Activated CD8-positive, alpha-beta T cell treated with anti-CD3 and anti-CD28 coated beads for 36 hours (primary cell): ENCODE measurements at regions not wholly inside any gene's neighbourhood (a gene's known extent, or its start where the extent isn't known, plus 50 kb on each side); places are given as distances from the start of the nearest gene placed in this dataset.

Experiments
- ATAC-seq: fragments of 200-7000 bp; cut with Tn5 transposase; one replicate; pipeline ENCODE4 v1.10.0; 2021; ENCODE audit warnings: mild to moderate bottlenecking, moderate library complexity
- CTCF ChIA-PET: fragments of 350-600 bp; sonication (Branson Sonifier 250); formaldehyde crosslinking; loops from one replicate; lab custom pipeline; 2021; ENCODE audit warnings: antibody characterized with exemption; lab: Charles Lee
- POLR2A ChIA-PET: fragments of 350-600 bp; sonication (Branson Sonifier 250); formaldehyde crosslinking; loops from one replicate; lab custom pipeline; 2021; ENCODE audit warnings: antibody characterized with exemption; lab: Charles Lee
- DNase-seq: peaks from one replicate; pipeline ENCODE4 v3.0.0-alpha.2; 2020
- H3K27ac Mint-ChIP-seq: one replicate; pipeline ENCODE4 v1.8.0; 2021; ENCODE audit warnings: mild to moderate bottlenecking, mixed read lengths
- H3K27me3 Mint-ChIP-seq: one replicate; pipeline ENCODE4 v1.8.0; 2021; ENCODE audit warnings: mixed read lengths
- H3K36me3 Mint-ChIP-seq: one replicate; pipeline ENCODE4 v1.8.0; 2021; ENCODE audit warnings: low read depth, mixed read lengths
- H3K4me1 Mint-ChIP-seq: one replicate; pipeline ENCODE4 v1.8.0; 2021; ENCODE audit warnings: low read depth, mixed read lengths
- H3K4me3 Mint-ChIP-seq: one replicate; pipeline ENCODE4 v1.8.0; 2021; ENCODE audit warnings: mild to moderate bottlenecking, moderate library complexity, mixed read lengths
- H3K9me3 Mint-ChIP-seq: one replicate; pipeline ENCODE4 v1.8.0; 2021; ENCODE audit warnings: mixed read lengths
- intact Hi-C: fragments of 100-400 bp; cut with micrococcal nuclease; formaldehyde crosslinking; loops from one replicate; pipeline ENCODE4 v1.10.0; 2022
- TF ChIP-seq, protein P1 (sequence below): fragments of 200-600 bp; IDR thresholded peaks from one replicate; pipeline ENCODE4 v1.8.0; 2022; ENCODE audit warnings: antibody characterized with exemption, mild to moderate bottlenecking

DNA sequence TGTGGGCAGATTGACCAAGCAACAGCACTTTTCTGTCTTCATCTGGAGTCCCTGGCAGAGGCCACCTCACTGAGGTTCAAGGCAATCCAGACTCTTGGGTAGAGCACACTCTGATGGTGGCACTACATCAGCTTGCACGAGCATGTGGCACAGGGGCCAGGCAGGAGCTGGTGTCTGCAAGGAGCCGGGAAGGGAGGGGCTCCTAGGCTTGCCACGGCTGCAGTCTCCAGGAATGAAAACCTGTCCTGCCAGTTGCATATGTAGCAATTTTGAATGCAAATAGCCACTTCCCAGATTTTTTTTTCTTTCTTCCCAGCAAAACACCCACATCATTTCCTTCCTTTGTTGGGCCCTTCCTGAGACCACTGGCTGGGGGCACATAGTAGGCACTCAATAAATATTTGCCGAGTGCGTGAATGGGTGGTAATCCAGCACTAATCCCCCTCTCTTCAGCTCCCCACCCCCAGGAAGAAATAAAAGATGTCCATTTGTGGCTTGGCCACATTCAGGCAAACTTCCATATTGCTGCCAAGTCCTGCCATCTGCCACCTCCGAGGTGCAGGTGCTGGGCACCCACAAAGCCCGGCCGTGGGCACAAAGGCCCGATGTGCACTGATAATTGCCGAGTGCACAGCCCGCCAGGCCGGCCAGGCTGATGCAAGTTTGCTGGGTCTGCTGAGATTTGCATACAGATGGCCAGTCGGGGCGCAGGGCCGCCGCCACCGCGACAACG is 72.4 kb downstream of the MYCN start:
- H3K36me3 Mint-ChIP-seq: no peaks in the 10 kb centered on the region
- H3K4me1 Mint-ChIP-seq: peaks cover 6% of the 10 kb centered on the region
- H3K27me3 Mint-ChIP-seq: peaks cover 23% of the 10 kb centered on the region
- H3K9me3 Mint-ChIP-seq: no peaks in the 10 kb centered on the region
- TF ChIP-seq, protein P1, sequence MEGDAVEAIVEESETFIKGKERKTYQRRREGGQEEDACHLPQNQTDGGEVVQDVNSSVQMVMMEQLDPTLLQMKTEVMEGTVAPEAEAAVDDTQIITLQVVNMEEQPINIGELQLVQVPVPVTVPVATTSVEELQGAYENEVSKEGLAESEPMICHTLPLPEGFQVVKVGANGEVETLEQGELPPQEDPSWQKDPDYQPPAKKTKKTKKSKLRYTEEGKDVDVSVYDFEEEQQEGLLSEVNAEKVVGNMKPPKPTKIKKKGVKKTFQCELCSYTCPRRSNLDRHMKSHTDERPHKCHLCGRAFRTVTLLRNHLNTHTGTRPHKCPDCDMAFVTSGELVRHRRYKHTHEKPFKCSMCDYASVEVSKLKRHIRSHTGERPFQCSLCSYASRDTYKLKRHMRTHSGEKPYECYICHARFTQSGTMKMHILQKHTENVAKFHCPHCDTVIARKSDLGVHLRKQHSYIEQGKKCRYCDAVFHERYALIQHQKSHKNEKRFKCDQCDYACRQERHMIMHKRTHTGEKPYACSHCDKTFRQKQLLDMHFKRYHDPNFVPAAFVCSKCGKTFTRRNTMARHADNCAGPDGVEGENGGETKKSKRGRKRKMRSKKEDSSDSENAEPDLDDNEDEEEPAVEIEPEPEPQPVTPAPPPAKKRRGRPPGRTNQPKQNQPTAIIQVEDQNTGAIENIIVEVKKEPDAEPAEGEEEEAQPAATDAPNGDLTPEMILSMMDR: no peak
- DNase-seq (no peak), ATAC-seq (no peak)
- ChIA-PET POLR2A (no interaction called here), CTCF (interaction anchor here (1.0 kb wide), 1 partner anchor 35 kb away, joined by 3 read pairs; no protein-coding TSS in a partner anchor)
- intact Hi-C loops: no loop called here
- H3K27ac Mint-ChIP-seq: no peak overlapping the region
- H3K4me3 Mint-ChIP-seq: no peak overlapping the region

DNA sequence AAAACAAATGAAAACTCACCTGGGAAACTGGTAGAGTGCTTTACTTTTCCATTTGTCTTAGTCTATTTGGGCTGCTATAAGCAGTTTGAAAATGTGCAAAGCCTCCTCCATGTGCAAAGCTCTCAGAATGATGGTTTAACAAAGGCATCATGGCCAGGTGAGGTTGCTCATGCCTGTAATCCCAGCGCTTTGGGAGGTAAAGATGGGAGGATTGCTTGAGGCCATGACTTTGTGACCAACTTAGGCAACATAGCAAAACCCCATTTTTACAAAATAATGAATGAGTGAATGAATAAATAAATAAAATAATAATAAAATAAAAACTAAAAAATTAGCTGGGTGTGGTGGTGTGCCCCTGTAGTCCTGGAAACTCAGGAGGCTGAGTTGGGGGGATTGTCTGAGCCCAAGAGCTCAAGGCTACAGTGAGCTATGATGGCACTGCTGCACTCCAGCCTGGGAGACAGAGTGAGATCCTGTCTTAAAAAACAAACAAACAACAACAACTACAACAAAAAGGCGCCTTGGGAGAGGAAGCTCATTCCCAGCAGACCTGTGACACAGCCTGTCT is 71.8 kb downstream of the MYCN start:
- Mint-ChIP-seq H3K27me3 (peaks cover 21% of the 10 kb centered on the region), H3K36me3 (no peaks in the 10 kb centered on the region), H3K4me1 (peaks cover 6% of the 10 kb centered on the region), H3K4me3 (no peak overlapping the region), H3K27ac (no peak overlapping the region), H3K9me3 (no peaks in the 10 kb centered on the region)
- ChIA-PET CTCF (interaction anchor here (1.0 kb wide), 1 partner anchor 35 kb away, joined by 3 read pairs; no protein-coding TSS in a partner anchor), POLR2A (no interaction called here)
- DNase-seq: no peak
- intact Hi-C loops: no loop called here
- TF ChIP-seq, protein P1: no peak
- no peak for ATAC-seq

DNA sequence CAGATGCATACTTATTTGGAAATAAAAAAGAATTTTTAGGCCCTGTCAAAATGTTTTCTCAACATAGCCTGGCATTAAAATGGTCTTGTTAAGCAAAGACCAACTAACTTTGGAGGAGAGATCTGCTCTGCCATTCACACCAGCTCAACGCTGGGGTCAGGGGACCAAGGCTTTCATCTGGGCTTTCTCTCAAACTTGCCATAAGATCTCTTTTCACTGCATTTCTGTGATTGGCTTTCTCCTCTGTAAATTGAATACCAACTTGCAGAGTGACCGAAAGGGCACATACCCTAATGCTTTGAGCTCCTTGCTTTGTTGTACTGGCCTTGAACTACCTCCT is 71.2 kb downstream of the MYCN start:
- CTCF ChIA-PET: no interaction called here
- H3K36me3 Mint-ChIP-seq: no peaks in the 10 kb centered on the region
- H3K27ac Mint-ChIP-seq: no peak overlapping the region
- TF ChIP-seq, protein P1: no peak
- no peak for ATAC-seq
- intact Hi-C loops: no loop called here
- POLR2A ChIA-PET: no interaction called here
- H3K4me3 Mint-ChIP-seq: no peak overlapping the region
- H3K9me3 Mint-ChIP-seq: no peaks in the 10 kb centered on the region
- DNase-seq: no peak
- H3K4me1 Mint-ChIP-seq: peaks cover 6% of the 10 kb centered on the region
- peaks cover 21% of the 10 kb centered on the region for H3K27me3 Mint-ChIP-seq

DNA sequence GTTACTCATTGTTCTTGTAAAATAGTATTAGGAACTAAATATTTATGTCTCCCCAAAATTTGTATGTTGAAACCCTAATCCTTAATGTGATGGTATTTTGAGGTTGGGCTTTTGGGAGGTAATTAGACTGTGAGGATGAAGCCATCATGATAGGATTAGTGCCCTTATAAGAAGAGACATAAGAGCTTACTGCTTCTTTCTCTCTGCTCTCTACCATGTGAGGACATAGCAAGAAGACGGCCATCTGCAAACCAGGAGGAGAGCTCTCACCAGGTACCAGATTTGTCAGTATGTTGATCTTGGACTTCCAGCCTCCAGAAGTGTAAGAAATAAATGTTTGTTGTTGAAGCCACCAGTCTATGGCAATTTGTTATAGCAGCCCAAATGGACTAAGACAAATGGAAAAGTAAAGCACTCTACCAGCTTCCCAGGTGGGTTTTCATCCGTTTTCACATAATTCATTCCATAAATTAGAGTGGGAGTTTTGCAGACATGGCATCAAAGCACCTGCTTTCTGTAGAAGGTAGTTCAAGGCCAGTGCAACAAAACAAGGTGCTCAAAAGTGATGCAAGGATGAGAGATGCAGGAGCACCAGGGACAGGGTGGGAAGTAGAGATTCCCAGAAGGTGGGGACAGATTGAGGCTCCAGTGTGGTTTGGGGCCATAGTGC is 70.7 kb downstream of the MYCN start:
- CTCF ChIA-PET: no interaction called here
- Mint-ChIP-seq H3K4me1 (peaks cover 6% of the 10 kb centered on the region), H3K9me3 (no peaks in the 10 kb centered on the region), H3K4me3 (no peak overlapping the region), H3K27me3 (peaks cover 21% of the 10 kb centered on the region), H3K36me3 (no peaks in the 10 kb centered on the region), H3K27ac (no peak overlapping the region)
- POLR2A ChIA-PET: no interaction called here
- ATAC-seq: no peak
- intact Hi-C loops: no loop called here
- DNase-seq: no peak
- TF ChIP-seq, protein P1: no peak

DNA sequence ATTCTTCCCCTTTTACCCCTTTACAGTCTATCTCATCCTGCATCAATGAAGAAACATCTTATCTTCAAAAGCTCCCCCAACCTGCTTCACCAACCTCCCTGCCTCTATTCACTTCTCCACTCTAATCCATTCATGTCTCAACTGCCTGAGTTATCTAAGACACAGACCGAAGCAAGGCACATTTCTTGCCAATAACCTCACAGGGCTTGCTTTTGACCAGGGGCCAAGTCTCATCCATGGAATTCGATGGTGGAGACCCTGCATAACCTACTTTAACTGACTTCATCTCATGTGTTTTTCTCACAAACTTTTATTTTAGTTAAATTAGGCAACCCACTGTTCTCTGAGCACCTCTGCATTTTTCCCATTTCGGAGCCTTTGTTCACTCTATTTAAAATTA is 69.7 kb downstream of the MYCN start:
- TF ChIP-seq, protein P1: no peak
- intact Hi-C loops: no loop called here
- Mint-ChIP-seq H3K4me1 (peaks cover 6% of the 10 kb centered on the region), H3K36me3 (no peaks in the 10 kb centered on the region), H3K9me3 (no peaks in the 10 kb centered on the region), H3K27ac (no peak overlapping the region), H3K4me3 (no peak overlapping the region), H3K27me3 (peaks cover 20% of the 10 kb centered on the region)
- DNase-seq (no peak), ATAC-seq (no peak)
- POLR2A ChIA-PET: no interaction called here
- CTCF ChIA-PET: no interaction called here
